Kidney capillary endothelial cell (primary cell): ENCODE measurements at regions not wholly inside any gene's neighbourhood (a gene's known extent, or its start where the extent isn't known, plus 50 kb on each side); places are given as distances from the start of the nearest gene placed in this dataset.
"Not testable (repeated sequence)": the region's sequence is repeated elsewhere in the genome, so short reads cannot be mapped to it uniquely, and the experiment has no call there.

Experiments
- DNase-seq: peaks from one replicate; pipeline ENCODE4 v3.0.0-alpha.2; 2018; ENCODE audit warnings: low spot score

DNA sequence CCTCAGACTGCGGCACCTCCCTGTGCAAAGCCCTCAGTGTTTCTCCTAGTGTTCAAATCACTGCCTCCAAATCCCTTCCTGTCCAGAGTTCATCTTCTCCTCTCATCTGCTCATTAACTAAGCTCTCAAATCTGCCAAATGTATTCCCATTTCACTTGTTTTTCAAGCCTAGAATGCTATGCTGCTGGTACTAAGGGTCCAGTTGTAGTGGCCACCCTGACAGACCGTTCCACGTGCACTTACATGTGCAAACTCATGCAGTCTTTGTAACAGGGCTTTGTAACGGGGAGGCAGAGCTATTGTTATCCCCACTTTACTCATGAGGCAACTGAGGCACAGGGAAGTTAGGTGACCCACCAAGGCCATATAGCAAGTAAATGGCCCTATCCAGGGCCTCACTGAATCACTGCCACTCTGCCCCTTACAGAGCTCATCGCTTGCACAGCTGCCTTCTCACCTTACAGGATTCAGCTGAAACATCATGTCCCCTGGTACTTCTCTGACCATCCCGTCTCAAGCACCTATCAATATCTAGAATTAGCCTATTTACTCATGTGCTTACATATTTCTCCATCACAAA, 153.0 kb upstream of the PDE1C start:
- DNase-seq: no peak

GRCh38 chr7:32222251-32222900, 152.2 kb upstream of the PDE1C start:
- DNase-seq: no peak

GRCh38 chr7:32221736-32222135, 151.5 kb upstream of the PDE1C start:
- DNase-seq: no peak

GRCh38 chr7:32221056-32221455, 150.8 kb upstream of the PDE1C start:
- no peak for DNase-seq

GRCh38 chr7:32219831-32220230, 149.6 kb upstream of the PDE1C start:
- not testable (repeated sequence) for DNase-seq

DNA sequence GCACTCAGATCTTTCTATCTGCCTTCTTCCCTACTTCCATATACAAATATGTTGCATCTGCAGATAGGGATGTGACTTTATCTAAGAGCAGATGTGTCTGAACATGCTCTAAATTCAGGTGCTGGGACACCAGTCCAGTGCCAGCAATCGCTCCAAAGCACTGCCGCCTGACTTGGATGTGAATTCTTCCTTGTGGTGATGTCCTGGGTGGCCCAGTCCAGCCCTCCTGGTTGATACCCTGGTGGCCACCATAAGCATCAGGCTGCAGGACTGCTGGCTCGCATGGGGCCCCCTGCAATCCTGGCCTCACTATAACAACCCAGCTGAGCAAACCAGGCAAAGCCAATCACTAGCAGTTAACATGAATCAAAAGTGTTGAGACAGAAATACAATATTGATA, 149.2 kb upstream of the PDE1C start:
- no peak for DNase-seq

DNA sequence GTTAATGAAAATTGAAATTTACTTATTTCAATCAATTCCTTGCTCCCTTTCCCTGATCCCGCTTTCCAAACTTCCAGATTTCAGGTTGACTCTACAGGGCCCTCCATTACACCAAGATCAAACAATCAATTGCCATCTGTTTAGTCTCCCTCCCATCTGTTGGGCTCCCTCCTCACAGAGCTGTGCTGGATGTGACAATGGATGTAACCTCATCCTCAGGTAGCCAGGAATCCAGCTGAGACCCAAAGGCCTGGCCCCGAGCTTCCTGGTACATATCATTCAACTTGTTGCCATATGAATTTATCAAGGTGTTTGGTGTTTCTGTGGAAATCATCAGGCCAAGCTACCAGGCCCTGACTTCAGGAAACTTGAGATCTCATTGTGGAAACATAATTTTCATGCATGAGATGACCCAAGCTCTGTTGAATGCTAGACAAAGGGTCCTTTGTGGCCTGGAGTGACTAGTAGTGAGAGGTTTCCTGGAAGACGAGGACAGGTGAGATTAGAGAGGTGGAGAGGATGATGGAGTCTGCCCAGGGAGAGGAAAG, 148.6 kb upstream of the PDE1C start:
- DNase-seq: no peak

- no peak for DNase-seq
These were observed 147.9 kb upstream of the PDE1C start for GRCh38 chr7:32218154-32218467.

- DNase-seq: no peak
These were observed 147.3 kb upstream of the PDE1C start for GRCh38 chr7:32217341-32218153.

DNA sequence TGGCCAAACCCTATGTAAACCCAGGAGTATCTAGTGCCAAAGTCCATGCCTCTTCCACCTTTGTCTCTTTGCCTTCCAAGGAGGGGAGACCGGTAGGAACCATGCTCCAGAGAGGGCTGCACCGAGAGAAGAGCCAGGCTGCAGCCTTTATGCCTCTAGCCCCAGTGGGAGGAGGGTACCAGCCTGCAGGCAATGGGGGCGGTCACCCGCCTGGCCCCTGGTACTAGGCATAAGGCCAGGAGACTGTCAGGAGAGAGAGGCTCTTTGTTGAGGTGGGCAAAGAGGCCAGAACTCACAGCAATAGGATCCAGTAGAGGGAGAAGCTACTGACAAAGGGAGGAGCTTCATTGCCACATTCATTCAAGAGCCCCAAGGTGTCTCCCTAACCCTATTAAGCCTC, 146.6 kb upstream of the PDE1C start:
- DNase-seq: no peak

- DNase-seq: no peak
These were observed 145.5 kb upstream of the PDE1C start for GRCh38 chr7:32215697-32216096.

- no peak for DNase-seq
These were observed 144.7 kb upstream of the PDE1C start for GRCh38 chr7:32214913-32215312.

- DNase-seq: no peak
These were observed 142.1 kb upstream of the PDE1C start for GRCh38 chr7:32212321-32212720.

- DNase-seq: peak; percentile 16
These were observed 136.8 kb upstream of the PDE1C start for GRCh38 chr7:32206987-32207386.

- DNase-seq: no peak
These were observed 136.3 kb upstream of the PDE1C start for GRCh38 chr7:32206488-32206887.

GRCh38 chr7:32205298-32205824, 135.2 kb upstream of the PDE1C start:
- DNase-seq: not testable (repeated sequence)

- DNase-seq: peak; percentile 59
These were observed 134.3 kb upstream of the PDE1C start for GRCh38 chr7:32204361-32205018.

- DNase-seq: no peak
These were observed 130.4 kb upstream of the PDE1C start for GRCh38 chr7:32200646-32201045.

DNA sequence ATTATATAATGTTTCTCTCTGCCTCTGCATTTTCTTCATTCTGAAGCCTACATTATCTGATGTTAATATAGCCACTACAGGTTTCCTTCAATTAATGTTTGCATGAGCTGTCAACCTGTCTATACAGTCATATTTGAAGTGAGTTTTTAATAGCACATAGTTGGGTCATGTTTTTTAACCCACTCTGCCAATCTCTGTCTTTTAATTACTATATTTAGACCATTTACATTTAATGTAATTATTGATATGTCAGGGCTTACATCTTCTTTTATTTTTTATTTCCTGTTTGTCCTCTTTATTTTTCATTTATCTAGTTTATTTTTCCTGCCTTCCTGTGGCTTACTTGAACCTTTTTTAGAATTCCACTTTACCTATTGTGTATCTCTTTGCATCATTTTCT, 124.3 kb upstream of the PDE1C start:
- DNase-seq: no peak

DNA sequence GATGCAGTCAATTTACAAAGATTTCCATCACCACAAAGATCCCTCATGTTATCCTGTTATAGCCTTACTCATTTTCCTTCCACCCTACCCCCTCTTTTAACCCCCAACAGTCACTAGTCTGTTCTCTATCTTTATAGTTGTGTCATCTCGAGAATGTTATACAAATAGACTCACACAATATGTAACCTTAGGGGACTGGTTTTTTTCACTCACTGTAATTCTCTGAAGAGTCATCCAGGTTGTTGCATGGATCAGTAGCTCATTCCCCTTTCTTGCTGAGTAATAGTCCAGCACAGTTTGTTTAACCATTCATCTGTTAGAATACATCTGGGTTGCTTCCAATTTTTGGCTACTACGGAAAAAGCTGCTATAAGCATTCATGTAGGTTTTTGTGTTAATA, 121.1 kb upstream of the PDE1C start:
- no peak for DNase-seq

GRCh38 chr7:32179567-32179966, 109.4 kb upstream of the PDE1C start:
- no peak for DNase-seq

GRCh38 chr7:32178677-32179366, 108.6 kb upstream of the PDE1C start:
- DNase-seq: no peak
